ENCODE measurements at regions not wholly inside any gene's neighbourhood (a gene's known extent, or its start where the extent isn't known, plus 50 kb on each side); places are given as distances from the start of the nearest gene placed in this dataset.
A peak's percentile ranks its signal among the peaks of the same experiment; 100 is the strongest.
"Not testable (repeated sequence)": the region's sequence is repeated elsewhere in the genome, so short reads cannot be mapped to it uniquely, and the experiment has no call there.

GRCh38 chr15:96969732-96970710, 639.5 kb downstream of the NR2F2 start:
- in situ Hi-C loops (cut with HindIII; ENCODE audit: low pct_unique_long_range_greater_than_20kb, low sequenced_read_pairs): no loop called here
- DNase-seq (ENCODE audit: low read depth): no peak

DNA sequence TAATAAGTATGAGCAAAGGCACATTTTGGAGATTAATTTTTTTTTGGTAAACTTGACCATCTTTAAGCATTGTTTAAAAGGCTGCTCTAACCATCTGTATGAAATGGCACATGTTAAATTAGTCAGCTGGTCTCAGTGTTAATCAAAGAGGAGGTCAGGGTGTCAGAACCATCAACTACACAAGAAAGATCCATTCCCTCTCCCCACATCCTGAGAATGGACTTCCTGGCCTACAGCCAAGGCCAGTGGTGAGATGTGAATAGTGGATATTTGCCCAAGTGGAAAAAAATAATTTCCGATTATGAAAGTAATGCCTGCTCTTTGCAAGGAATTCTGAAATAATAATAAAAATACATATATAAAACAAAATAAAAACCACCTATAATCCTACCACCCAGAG, 641.7 kb downstream of the NR2F2 start:
- DNase-seq (ENCODE audit: low read depth): no peak
- in situ Hi-C loops (cut with HindIII; ENCODE audit: low pct_unique_long_range_greater_than_20kb, low sequenced_read_pairs): no loop called here

GRCh38 chr15:96974761-96975160, 644.3 kb downstream of the NR2F2 start:
- in situ Hi-C loops (cut with HindIII; ENCODE audit: low pct_unique_long_range_greater_than_20kb, low sequenced_read_pairs): no loop called here
- DNase-seq (ENCODE audit: low read depth): no peak

- in situ Hi-C loops (cut with HindIII; ENCODE audit: low pct_unique_long_range_greater_than_20kb, low sequenced_read_pairs): no loop called here
- DNase-seq (ENCODE audit: low read depth): no peak
These were observed 647.4 kb downstream of the NR2F2 start for GRCh38 chr15:96977886-96978285.

DNA sequence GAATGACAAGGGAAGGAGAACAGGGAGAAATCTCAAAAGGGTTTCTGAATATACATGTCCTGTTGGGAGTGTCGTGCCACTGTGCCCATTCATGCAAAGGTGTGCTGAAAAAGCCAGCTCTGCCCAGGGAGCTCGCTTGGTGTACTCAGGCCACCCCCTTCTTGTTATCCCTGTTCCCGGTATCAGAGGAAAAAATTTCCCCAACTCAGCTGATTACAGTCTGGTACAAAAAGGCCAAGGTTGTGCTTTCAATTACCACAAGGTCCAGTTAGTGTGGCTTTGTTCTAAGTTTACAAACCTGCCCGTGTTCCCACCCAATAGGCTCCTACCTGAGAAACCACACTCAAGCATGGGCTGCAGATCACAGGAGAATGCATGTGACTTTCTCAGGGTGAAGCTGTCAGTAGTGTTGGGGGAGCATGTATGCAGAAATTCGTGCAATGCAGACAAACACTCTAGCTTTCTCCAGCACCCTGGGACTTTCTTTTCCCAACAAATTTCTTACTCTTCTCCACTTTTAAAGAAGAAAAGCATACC, 648.5 kb downstream of the NR2F2 start:
- no peak for DNase-seq (ENCODE audit: low read depth)
- in situ Hi-C loops (cut with HindIII; ENCODE audit: low pct_unique_long_range_greater_than_20kb, low sequenced_read_pairs): no loop called here

DNA sequence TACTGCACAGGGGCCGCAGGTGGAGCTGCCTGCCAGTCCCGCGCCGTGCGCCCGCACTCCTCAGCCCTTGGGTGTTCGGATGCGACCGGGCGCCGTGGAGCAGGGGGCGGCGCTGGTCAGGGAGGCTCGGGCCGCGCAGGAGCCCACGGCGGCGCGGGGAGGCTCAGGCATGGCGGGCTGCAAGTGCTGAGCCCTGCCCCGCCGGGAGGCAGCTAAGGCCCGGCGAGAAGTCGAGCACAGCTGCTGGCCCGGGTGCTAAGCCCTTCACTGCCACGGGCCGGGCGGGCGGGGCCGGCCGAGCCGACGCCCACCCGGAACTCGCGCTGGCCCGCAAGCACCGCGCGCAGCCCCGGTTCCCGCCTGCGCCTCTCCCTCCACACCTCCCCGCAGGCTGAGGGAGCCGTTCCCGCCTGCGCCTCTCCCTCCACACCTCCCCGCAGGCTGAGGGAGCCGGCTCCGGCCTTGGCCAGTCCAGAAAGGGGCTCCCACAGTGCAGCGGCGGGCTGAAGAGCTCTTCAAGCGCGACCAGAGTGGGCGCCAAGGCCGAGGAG, 653.7 kb downstream of the NR2F2 start:
- in situ Hi-C loops (cut with HindIII; ENCODE audit: low pct_unique_long_range_greater_than_20kb, low sequenced_read_pairs); DNase-seq (ENCODE audit: low read depth): not testable (repeated sequence)

DNA sequence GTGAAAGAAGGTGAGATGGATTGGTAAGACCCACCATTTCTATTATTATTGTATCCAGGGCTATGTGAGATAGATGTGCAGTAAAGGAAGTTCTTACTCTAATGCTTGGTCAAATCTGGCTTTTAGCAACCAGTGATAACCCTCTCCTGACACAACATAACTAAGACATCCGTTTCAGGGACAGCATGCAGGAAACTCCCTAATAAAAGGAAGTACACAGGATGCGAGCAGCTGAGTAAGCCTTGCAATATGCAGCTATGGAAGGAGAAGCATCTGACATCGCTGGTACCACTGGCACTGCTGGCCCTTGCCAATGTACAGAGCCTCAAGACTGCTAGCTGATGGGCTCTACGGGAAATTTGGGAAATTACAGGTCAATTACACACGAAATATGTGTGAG, 662.3 kb downstream of the NR2F2 start:
- no peak for DNase-seq (ENCODE audit: low read depth)
- in situ Hi-C loops (cut with HindIII; ENCODE audit: low pct_unique_long_range_greater_than_20kb, low sequenced_read_pairs): no loop called here

DNA sequence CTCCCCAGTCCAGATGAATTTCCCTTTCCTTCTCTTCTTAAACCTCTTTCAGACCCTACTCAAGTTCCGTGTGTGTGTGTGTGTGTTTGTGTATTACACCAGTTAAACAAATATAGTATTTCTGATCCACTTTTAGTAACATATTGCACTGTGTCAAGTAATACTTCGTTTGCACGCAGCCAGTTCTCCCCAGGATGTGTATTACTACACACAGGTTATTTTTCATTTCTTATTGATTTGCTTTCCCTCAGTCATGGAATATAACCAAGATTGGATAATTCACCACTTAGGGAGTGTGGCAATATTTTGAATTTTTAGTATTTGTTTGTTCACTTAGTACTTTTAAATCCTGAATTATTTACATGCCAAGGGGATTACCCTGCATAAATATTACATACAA, 667.0 kb downstream of the NR2F2 start:
- in situ Hi-C loops (cut with HindIII; ENCODE audit: low pct_unique_long_range_greater_than_20kb, low sequenced_read_pairs): no loop called here
- no peak for DNase-seq (ENCODE audit: low read depth)

- in situ Hi-C loops (cut with HindIII; ENCODE audit: low pct_unique_long_range_greater_than_20kb, low sequenced_read_pairs): no loop called here
- peak; percentile 72 for DNase-seq (ENCODE audit: low read depth)
These were observed 678.5 kb downstream of the NR2F2 start for GRCh38 chr15:97009031-97009431.

DNA sequence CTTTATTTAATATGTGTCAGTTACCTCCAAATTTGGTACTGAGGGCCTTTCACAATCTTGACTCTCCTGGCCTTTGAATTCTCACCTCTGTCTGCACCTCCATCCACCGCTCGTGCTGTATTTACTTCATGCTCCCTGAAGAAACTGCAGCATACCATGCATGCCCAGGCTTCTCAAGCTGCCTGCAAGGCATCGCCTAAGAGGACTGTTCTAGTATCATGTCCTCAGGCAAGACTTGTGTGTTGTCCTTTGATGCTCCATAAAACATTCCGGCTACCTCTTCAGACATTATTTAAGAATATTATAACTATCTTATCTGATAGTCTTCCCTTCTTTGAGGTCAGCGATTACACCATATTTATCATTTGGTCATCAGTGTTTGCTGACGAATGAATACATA, 682.5 kb downstream of the NR2F2 start:
- in situ Hi-C loops (cut with HindIII; ENCODE audit: low pct_unique_long_range_greater_than_20kb, low sequenced_read_pairs): no loop called here
- no peak for DNase-seq (ENCODE audit: low read depth)

DNA sequence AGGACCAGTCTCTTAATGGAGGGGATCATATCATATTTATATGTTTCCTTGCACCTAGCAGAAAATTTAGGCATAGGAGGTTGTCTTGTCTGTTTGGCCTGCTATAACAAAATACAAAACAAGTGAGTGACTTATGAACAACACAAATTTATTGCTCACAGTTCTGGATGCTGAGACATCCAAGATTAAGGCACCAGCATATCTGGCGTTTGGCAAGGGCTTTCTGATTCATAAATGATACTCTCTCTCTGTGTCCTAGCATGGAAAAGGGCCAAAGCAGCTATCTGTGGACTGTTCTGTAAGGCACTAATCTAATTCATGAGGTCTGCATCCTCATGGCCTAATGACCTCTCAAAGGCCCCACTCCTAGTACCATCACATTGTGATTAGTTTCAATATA, 683.0 kb downstream of the NR2F2 start:
- in situ Hi-C loops (cut with HindIII; ENCODE audit: low pct_unique_long_range_greater_than_20kb, low sequenced_read_pairs): no loop called here
- DNase-seq (ENCODE audit: low read depth): no peak

DNA sequence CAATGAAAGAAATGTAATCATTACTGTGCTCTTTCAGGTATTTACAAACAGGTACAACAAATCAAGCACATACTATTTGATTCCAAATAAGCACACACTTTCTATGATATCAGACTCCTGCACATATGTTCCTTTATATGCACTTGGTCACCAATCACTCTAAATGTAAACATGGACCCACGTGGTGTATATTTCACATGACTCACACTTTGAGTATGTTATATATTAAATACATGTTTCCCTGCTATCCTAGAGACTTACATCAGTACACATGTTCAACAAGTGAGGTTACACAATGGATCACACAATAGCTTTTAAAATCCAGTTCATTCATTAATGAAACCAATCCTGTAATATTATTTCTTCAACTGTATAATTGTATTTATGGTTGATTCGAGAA, 683.5 kb downstream of the NR2F2 start:
- in situ Hi-C loops (cut with HindIII; ENCODE audit: low pct_unique_long_range_greater_than_20kb, low sequenced_read_pairs): no loop called here
- DNase-seq (ENCODE audit: low read depth): no peak

DNA sequence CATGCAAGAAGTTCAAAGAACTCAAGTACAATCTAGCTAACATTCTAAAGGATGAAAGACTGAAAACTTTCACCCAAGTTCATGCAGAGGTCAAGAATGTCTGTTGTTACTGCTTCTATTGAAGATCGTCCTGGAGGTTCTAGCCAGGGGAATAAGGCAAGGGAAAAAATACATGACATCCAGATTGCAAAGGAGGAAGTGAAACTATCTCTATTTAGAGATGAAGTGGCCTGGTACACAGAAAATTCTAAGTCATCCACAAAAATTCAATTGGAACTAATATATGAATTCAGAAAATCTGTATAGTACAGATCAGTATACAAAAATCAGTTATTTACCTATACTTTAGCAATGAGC, 693.0 kb downstream of the NR2F2 start:
- no peak for DNase-seq (ENCODE audit: low read depth)
- in situ Hi-C loops (cut with HindIII; ENCODE audit: low pct_unique_long_range_greater_than_20kb, low sequenced_read_pairs): no loop called here

DNA sequence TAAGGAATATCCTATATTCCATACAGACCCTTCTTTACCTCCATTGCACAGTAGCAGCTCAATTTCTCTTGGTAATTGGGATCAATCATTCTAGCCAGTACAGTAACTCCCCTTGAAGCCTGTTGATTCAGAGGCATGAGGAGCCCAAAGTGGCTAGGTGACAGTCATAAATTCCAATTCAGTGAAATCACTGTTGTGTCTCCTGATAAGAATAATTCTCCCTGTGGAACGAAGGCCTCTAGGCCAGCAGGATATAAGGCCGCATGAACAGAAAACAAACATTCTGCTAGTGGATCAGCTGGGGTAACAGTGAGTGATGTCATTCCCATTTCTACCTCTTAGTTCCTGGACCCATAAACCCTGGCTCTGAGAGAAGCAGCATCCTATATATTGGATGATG, 696.3 kb downstream of the NR2F2 start:
- in situ Hi-C loops (cut with HindIII; ENCODE audit: low pct_unique_long_range_greater_than_20kb, low sequenced_read_pairs): no loop called here
- peak; percentile 45 for DNase-seq (ENCODE audit: low read depth)

- in situ Hi-C loops (cut with HindIII; ENCODE audit: low pct_unique_long_range_greater_than_20kb, low sequenced_read_pairs): no loop called here
These were observed 697.3 kb downstream of the NR2F2 start for GRCh38 chr15:97027772-97028171.

GRCh38 chr15:97030251-97030650, 699.8 kb downstream of the NR2F2 start:
- in situ Hi-C loops (cut with HindIII; ENCODE audit: low pct_unique_long_range_greater_than_20kb, low sequenced_read_pairs): no loop called here
- no peak for DNase-seq (ENCODE audit: low read depth)

More at GRCh38 chr15:97027772-97028171, 697.3 kb downstream of the NR2F2 start:
- no peak for DNase-seq (ENCODE audit: low read depth)

- peak; percentile 32 for DNase-seq (ENCODE audit: low read depth)
- in situ Hi-C loops (cut with HindIII; ENCODE audit: low pct_unique_long_range_greater_than_20kb, low sequenced_read_pairs): no loop called here
These were observed 705.8 kb downstream of the NR2F2 start for GRCh38 chr15:97036301-97036700.

GRCh38 chr15:97037080-97037479, 706.6 kb downstream of the NR2F2 start:
- in situ Hi-C loops (cut with HindIII; ENCODE audit: low pct_unique_long_range_greater_than_20kb, low sequenced_read_pairs): no loop called here
- no peak for DNase-seq (ENCODE audit: low read depth)

DNA sequence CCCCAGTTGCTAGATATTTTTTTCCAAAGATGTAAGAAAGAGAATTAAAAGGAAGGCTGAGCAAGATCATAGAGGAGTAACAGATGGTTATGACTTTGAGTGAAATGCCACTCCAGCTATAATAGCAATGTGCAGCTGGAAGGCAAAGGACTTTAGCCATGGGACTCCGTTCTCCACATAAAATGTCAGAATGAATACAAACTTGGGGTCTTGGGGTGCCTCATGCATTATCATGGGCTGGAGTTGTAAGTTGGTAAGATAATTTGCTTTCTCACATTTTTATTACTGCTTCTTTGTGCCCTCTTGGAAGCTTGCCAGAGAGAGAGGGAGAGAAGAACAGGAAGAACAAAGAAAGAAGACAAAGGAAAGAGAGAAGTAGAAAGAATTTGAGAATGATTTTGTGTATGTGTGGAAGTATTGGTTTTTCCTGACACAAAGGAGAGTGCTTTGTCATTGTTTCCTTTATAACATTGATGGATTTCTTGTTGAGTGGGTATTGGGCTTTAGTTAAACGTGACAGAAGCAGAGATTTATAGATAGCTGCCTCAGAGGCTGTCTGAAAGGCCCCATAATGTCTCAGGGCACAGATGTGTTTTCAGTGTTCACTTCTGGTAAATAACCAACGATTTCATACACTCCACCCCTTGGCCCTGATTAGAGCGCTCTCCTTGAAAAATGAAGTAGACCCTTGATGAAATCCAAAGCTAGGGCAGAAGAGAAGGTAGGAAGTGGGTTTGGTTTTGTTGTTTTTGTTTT, 715.3 kb downstream of the NR2F2 start:
- in situ Hi-C loops (cut with HindIII; ENCODE audit: low pct_unique_long_range_greater_than_20kb, low sequenced_read_pairs): no loop called here

More for the DNA sequence above, 715.3 kb downstream of the NR2F2 start:
- no peak for DNase-seq (ENCODE audit: low read depth)
